ENCODE measurements at regions not wholly inside any gene's neighbourhood (a gene's known extent, or its start where the extent isn't known, plus 50 kb on each side); places are given as distances from the start of the nearest gene placed in this dataset.

- intact Hi-C loops (cut with micrococcal nuclease; ENCODE audit: unreplicated experiment), result no loop called here
- Mint-ChIP-seq H3K27ac (ENCODE audit: unreplicated experiment) (no peak overlapping the region), H3K9me3 (ENCODE audit: low read depth, unreplicated experiment) (no peaks in the 10 kb centered on the region), H3K27me3 (ENCODE audit: unreplicated experiment) (no peaks in the 10 kb centered on the region), H3K4me1 (ENCODE audit: low read depth, unreplicated experiment) (peaks cover 18% of the 10 kb centered on the region), H3K36me3 (ENCODE audit: insufficient read depth, unreplicated experiment) (no peaks in the 10 kb centered on the region), H3K4me3 (ENCODE audit: low read depth, unreplicated experiment) (no peak overlapping the region)
- TF ChIP-seq CTCF (IDR thresholded peaks at IDR 0.05; ENCODE audit: unreplicated experiment), result no peak
- no TSS peak for BruUV-seq (replicated peaks)
- CTCF ChIA-PET, result interaction anchor here (1.0 kb wide), 1 partner anchor 31 kb away, joined by 3 read pairs; no protein-coding TSS in a partner anchor
- DNase-seq, result no peak
These were observed 365.6 kb downstream of the SV2B start for GRCh38 chr15:91465696-91466095.

- DNase-seq, result no peak
- no peak for TF ChIP-seq CTCF (IDR thresholded peaks at IDR 0.05; ENCODE audit: unreplicated experiment)
- H3K9me3 Mint-ChIP-seq (ENCODE audit: low read depth, unreplicated experiment), result peaks cover 3% of the 10 kb centered on the region
- H3K36me3 Mint-ChIP-seq (ENCODE audit: insufficient read depth, unreplicated experiment), result no peaks in the 10 kb centered on the region
- intact Hi-C loops (cut with micrococcal nuclease; ENCODE audit: unreplicated experiment), result no loop called here
- BruUV-seq (replicated peaks), result no TSS peak
- CTCF ChIA-PET, result no interaction called here
- H3K4me1 Mint-ChIP-seq (ENCODE audit: low read depth, unreplicated experiment), result peaks cover 21% of the 10 kb centered on the region
- no peaks in the 10 kb centered on the region for H3K27me3 Mint-ChIP-seq (ENCODE audit: unreplicated experiment)
- no peak overlapping the region for H3K4me3 Mint-ChIP-seq (ENCODE audit: low read depth, unreplicated experiment)
- H3K27ac Mint-ChIP-seq (ENCODE audit: unreplicated experiment), result no peak overlapping the region
These were observed 369.0 kb downstream of the SV2B start for GRCh38 chr15:91468871-91469580.

GRCh38 chr15:91469632-91470567, 369.8 kb downstream of the SV2B start:
- peaks cover 3% of the 10 kb centered on the region for H3K9me3 Mint-ChIP-seq (ENCODE audit: low read depth, unreplicated experiment)
- no peak overlapping the region for H3K4me3 Mint-ChIP-seq (ENCODE audit: low read depth, unreplicated experiment)
- intact Hi-C loops (cut with micrococcal nuclease; ENCODE audit: unreplicated experiment), result loop anchor here (10.0 kb wide), 1 partner anchor 475 kb away; no protein-coding TSS in a partner anchor
- no peak overlapping the region for H3K27ac Mint-ChIP-seq (ENCODE audit: unreplicated experiment)
- CTCF ChIA-PET, result no interaction called here
- no peaks in the 10 kb centered on the region for H3K36me3 Mint-ChIP-seq (ENCODE audit: insufficient read depth, unreplicated experiment)
- BruUV-seq (replicated peaks), result no TSS peak
- no peak for DNase-seq
- no peaks in the 10 kb centered on the region for H3K27me3 Mint-ChIP-seq (ENCODE audit: unreplicated experiment)
- H3K4me1 Mint-ChIP-seq (ENCODE audit: low read depth, unreplicated experiment), result peaks cover 21% of the 10 kb centered on the region
- no peak for TF ChIP-seq CTCF (IDR thresholded peaks at IDR 0.05; ENCODE audit: unreplicated experiment)

- H3K4me3 Mint-ChIP-seq (ENCODE audit: low read depth, unreplicated experiment), result no peak overlapping the region
- H3K27me3 Mint-ChIP-seq (ENCODE audit: unreplicated experiment), result no peaks in the 10 kb centered on the region
- H3K27ac Mint-ChIP-seq (ENCODE audit: unreplicated experiment), result no peak overlapping the region
- CTCF ChIA-PET, result no interaction called here
- peaks cover 21% of the 10 kb centered on the region for H3K4me1 Mint-ChIP-seq (ENCODE audit: low read depth, unreplicated experiment)
- intact Hi-C loops (cut with micrococcal nuclease; ENCODE audit: unreplicated experiment), result loop anchor here (10.0 kb wide), 1 partner anchor 473 kb away; no protein-coding TSS in a partner anchor
- no peaks in the 10 kb centered on the region for H3K36me3 Mint-ChIP-seq (ENCODE audit: insufficient read depth, unreplicated experiment)
- BruUV-seq (replicated peaks), result no TSS peak
- H3K9me3 Mint-ChIP-seq (ENCODE audit: low read depth, unreplicated experiment), result peaks cover 3% of the 10 kb centered on the region
- no peak for TF ChIP-seq CTCF (IDR thresholded peaks at IDR 0.05; ENCODE audit: unreplicated experiment)
- DNase-seq, result no peak
These were observed 371.4 kb downstream of the SV2B start for GRCh38 chr15:91471468-91471867.

Data from Calu3 (cell line).